Upper lobe of right lung (tissue), 1 donor: ENCODE measurements at regions not wholly inside any gene's neighbourhood (a gene's known extent, or its start where the extent isn't known, plus 50 kb on each side); places are given as distances from the start of the nearest gene placed in this dataset.

Source experiments
- ATAC-seq: fragments of 200-7000 bp; cut with Tn5 transposase; one replicate; pipeline ENCODE4 v1.9.1; 2020; ENCODE audit warnings: mild to moderate bottlenecking, moderate library complexity
- DNase-seq: peaks from one replicate; pipeline ENCODE4 v3.0.0-alpha.2; 2020
- H3K27ac ChIP-seq: fragments of 200-600 bp; one replicate; pipeline ENCODE4 v1.8.0; 2022
- H3K27me3 ChIP-seq: fragments of 200-600 bp; one replicate; pipeline ENCODE4 v1.8.0; 2022; ENCODE audit warnings: mild to moderate bottlenecking
- H3K36me3 ChIP-seq: fragments of 200-600 bp; one replicate; pipeline ENCODE4 v1.8.0; 2022
- H3K4me1 ChIP-seq: fragments of 200-600 bp; one replicate; pipeline ENCODE4 v1.8.0; 2022
- H3K4me3 ChIP-seq: fragments of 200-600 bp; one replicate; pipeline ENCODE4 v1.8.0; 2022; ENCODE audit warnings: mild to moderate bottlenecking
- H3K9me3 ChIP-seq: fragments of 200-600 bp; one replicate; pipeline ENCODE4 v1.8.0; 2022
- intact Hi-C: fragments of 100-400 bp; cut with DNase I; formaldehyde crosslinking; loops from one replicate; pipeline ENCODE4 v1.11.0; 2022
- TF ChIP-seq, protein P1 (sequence below): fragments of 200-600 bp; IDR thresholded peaks from one replicate; pipeline ENCODE4 v1.8.0; 2022; ENCODE audit warnings: antibody characterized with exemption
- donor health status: DM: no; HTN: yes; CAD: no; lungs with severe emphysema.

DNA sequence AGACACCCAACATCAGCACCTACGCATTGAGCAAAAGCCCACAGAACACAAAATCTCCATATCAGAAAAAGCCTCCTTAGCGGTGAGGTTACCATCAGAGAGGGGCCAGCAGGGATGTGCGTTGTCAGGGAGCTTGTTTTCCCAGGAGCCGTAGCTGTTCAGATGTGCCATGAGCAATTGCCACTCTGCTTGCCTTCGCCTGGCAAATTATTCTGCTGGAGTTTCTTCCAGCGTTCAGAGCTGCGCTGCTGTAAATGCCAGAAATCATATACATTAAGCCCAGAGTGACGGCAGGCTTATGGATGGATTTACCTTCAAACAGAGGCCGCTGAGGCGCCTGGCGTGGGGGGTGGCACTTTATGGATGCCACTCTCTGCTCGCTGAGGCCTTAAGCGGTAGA is 632.3 kb downstream of the BCOR start:
- no peaks in the 10 kb centered on the region for H3K27me3 ChIP-seq
- TF ChIP-seq, protein P1, sequence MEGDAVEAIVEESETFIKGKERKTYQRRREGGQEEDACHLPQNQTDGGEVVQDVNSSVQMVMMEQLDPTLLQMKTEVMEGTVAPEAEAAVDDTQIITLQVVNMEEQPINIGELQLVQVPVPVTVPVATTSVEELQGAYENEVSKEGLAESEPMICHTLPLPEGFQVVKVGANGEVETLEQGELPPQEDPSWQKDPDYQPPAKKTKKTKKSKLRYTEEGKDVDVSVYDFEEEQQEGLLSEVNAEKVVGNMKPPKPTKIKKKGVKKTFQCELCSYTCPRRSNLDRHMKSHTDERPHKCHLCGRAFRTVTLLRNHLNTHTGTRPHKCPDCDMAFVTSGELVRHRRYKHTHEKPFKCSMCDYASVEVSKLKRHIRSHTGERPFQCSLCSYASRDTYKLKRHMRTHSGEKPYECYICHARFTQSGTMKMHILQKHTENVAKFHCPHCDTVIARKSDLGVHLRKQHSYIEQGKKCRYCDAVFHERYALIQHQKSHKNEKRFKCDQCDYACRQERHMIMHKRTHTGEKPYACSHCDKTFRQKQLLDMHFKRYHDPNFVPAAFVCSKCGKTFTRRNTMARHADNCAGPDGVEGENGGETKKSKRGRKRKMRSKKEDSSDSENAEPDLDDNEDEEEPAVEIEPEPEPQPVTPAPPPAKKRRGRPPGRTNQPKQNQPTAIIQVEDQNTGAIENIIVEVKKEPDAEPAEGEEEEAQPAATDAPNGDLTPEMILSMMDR = no peak
- no peaks in the 10 kb centered on the region for H3K36me3 ChIP-seq
- DNase-seq = no peak
- intact Hi-C loops = no loop called here
- no peak overlapping the region for H3K27ac ChIP-seq
- no peaks in the 10 kb centered on the region for H3K9me3 ChIP-seq
- no peaks in the 10 kb centered on the region for H3K4me1 ChIP-seq
- no peak overlapping the region for H3K4me3 ChIP-seq
- ATAC-seq = no peak

DNA sequence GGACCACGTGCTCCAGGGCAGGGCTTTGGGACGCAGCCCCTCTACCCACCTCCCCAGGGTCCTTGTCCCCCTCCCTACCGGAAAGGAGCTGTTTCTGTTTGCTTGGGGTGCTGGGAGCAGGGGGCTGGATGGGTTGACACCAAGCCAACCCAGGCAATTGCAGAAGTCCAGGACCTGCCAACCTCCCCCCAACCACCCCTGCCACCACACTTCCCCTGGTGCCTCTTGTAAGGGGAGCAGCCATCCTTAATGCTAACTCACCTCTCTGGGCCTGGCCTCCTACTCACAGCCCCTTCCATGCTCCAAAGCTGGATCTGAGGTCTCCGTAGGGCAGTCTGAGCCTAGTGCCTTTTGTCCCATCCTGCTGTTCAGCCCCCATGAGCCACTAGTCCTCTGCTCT is 631.9 kb downstream of the BCOR start:
- intact Hi-C loops = no loop called here
- ATAC-seq (no peak), DNase-seq (no peak)
- TF ChIP-seq, protein P1 = no peak
- no peak overlapping the region for H3K27ac ChIP-seq
- no peaks in the 10 kb centered on the region for H3K27me3 ChIP-seq
- H3K4me3 ChIP-seq = no peak overlapping the region
- no peaks in the 10 kb centered on the region for H3K36me3 ChIP-seq
- no peaks in the 10 kb centered on the region for H3K9me3 ChIP-seq
- H3K4me1 ChIP-seq = no peaks in the 10 kb centered on the region

DNA sequence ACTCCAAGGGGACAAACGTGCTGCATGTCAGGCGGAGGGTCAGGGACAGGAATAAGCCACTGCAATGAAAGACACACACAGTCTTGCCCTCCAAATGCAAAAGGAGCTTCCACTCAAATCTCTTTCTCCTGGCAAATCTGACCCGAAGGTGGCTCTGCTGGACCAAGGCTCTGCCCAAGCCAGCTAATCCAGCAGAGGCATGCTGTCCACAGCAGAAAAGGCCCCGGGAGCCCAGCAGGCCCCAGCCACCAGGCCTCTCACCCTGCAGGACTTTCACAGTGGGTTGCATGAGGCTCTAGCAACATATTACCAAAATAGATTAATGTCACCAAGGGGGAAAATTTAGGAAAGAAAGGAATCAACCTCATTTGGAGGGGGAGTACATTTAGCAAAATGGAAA is 628.6 kb downstream of the BCOR start:
- DNase-seq = no peak
- no peak for ATAC-seq
- Histone ChIP-seq H3K27me3 (no peaks in the 10 kb centered on the region), H3K9me3 (no peaks in the 10 kb centered on the region), H3K4me3 (no peak overlapping the region), H3K4me1 (no peaks in the 10 kb centered on the region), H3K36me3 (no peaks in the 10 kb centered on the region), H3K27ac (no peak overlapping the region)
- TF ChIP-seq, protein P1 = no peak
- intact Hi-C loops = no loop called here

DNA sequence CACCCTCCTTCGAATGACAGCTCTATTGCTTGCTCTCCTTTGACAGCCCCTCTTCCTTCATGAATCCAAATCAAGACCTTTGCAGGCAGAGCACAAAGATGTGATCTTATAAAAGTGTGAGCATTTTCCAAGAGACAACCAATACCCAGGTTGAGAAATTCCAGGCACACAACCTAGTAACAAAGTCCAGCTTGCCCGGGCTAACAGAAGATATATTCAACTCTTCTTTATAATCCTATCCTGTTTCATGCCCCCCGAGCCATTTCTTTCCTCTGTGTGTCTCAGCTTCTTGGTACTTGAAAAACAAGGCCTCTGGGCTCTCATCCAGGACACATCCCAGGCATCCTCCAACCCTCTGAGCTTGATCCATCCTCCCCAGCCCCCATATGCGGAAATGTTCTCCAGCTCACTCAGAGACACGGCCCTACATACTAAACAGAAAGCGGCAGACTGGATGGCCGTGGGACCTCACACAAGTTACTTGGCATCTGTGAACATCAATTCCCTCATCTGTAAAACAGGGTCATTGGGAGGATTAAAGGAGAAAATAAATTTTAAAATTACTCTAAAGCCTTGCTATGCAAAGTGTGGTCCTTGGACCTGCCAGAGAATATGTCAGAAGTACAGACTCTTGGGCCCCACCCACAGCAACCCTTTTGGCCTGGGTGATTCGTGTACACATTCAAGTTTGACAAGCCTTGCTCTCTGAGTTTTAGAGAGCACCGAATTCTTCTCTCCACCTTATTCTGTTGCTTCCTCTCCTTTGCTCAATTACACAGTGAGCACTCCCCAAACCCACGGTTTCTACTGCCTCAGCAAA is 627.0 kb downstream of the BCOR start:
- no peak for DNase-seq
- no peak overlapping the region for H3K27ac ChIP-seq

DNA sequence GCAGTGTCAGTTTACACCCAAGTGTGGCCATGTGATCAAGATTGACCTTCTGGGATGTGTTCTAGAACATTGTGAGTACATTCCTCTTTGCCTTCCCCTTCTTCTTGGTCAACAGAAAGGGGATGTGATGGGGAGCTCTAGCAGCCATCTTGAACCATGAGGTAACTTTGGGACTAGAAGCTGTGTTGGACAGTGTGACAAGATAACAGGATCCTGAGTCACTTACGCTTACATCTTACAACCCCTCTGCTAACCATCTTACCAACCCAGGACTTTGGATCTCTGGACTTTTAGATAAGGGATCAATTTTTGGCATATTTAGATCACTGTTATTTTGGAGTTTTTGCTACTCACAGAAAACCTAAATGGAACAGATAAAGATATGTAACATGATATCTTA is 625.6 kb downstream of the BCOR start:
- no peaks in the 10 kb centered on the region for H3K4me1 ChIP-seq
- DNase-seq (no peak), ATAC-seq (no peak)
- H3K36me3 ChIP-seq = no peaks in the 10 kb centered on the region
- intact Hi-C loops = no loop called here
- TF ChIP-seq, protein P1 = no peak
- no peaks in the 10 kb centered on the region for H3K27me3 ChIP-seq
- no peaks in the 10 kb centered on the region for H3K9me3 ChIP-seq
- H3K4me3 ChIP-seq = no peak overlapping the region
- H3K27ac ChIP-seq = no peak overlapping the region

More for the DNA sequence above, 627.0 kb downstream of the BCOR start:
- Histone ChIP-seq H3K27me3 (no peaks in the 10 kb centered on the region), H3K4me1 (no peaks in the 10 kb centered on the region), H3K36me3 (no peaks in the 10 kb centered on the region), H3K9me3 (no peaks in the 10 kb centered on the region), H3K4me3 (no peak overlapping the region)
- TF ChIP-seq, protein P1 = no peak
- ATAC-seq = no peak
- intact Hi-C loops = no loop called here
